ENCODE measurements at regions not wholly inside any gene's neighbourhood (a gene's known extent, or its start where the extent isn't known, plus 50 kb on each side); places are given as distances from the start of the nearest gene placed in this dataset.

DNA sequence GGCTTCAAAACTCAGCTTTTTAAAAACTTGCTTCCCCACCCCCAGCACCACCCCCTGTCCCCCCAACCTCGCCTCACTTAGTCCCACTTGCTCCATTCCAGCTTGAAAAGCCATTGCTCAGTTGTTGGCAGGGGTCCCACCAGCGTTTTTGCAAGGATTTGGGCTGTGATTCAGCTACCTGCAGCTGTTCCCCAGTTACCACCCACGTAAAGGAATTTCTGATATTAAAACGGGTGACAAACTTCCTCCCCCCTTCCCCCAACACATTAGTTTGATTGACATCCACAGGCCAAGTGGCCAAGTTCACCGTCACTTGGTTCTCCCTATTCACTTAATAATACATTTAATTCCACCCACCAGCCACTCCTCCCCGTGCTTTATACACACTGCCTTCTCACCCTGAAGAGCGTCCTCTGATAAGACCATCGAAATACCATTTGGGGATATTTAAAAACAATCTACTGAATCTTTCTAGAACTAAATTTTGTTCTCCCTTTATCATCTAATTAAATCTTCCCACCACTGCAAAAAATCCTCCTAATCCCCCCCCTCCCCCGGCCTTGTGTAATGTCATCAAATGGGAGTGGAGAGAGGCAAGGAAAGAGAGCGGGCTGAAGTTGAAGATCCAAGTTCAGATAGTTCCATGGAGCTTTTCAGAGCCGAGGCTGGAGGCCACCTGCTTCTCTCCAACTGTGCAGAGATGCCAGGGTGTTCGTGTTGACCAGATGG lies 55.1 kb downstream of the SOX9 start:
- H3K27ac ChIP-seq (ENCODE audit: low read length): no peak overlapping the region

GRCh38 chr17:72176516-72176851 lies 55.7 kb downstream of the SOX9 start:
- H3K9me2 ChIP-seq (replicated peaks; ENCODE audit: insufficient read depth, low read length): no peaks in the 10 kb centered on the region
- no peaks in the 10 kb centered on the region for H3K79me2 ChIP-seq (ENCODE audit: low read length)
- H3K4me2 ChIP-seq (ENCODE audit: low read depth, low read length): no peak overlapping the region
- TF ChIP-seq EZH2 (optimal IDR thresholded peaks at IDR 0.05; ENCODE audit: low read depth, low read length) (no peak), EZH2phosphoT487 (IDR thresholded peaks at IDR 0.05; ENCODE audit: low read length) (no peak)
- TF ChIP-seq, protein P1, sequence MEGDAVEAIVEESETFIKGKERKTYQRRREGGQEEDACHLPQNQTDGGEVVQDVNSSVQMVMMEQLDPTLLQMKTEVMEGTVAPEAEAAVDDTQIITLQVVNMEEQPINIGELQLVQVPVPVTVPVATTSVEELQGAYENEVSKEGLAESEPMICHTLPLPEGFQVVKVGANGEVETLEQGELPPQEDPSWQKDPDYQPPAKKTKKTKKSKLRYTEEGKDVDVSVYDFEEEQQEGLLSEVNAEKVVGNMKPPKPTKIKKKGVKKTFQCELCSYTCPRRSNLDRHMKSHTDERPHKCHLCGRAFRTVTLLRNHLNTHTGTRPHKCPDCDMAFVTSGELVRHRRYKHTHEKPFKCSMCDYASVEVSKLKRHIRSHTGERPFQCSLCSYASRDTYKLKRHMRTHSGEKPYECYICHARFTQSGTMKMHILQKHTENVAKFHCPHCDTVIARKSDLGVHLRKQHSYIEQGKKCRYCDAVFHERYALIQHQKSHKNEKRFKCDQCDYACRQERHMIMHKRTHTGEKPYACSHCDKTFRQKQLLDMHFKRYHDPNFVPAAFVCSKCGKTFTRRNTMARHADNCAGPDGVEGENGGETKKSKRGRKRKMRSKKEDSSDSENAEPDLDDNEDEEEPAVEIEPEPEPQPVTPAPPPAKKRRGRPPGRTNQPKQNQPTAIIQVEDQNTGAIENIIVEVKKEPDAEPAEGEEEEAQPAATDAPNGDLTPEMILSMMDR (IDR thresholded peaks at IDR 0.05; ENCODE audit: low read length): no peak
- no peak for DNase-seq
- no peaks in the 10 kb centered on the region for H3K36me3 ChIP-seq (replicated peaks; ENCODE audit: insufficient read depth, low read length)
- no peak overlapping the region for H2AFZ ChIP-seq (ENCODE audit: low read length)
- no peak overlapping the region for H3K27ac ChIP-seq (ENCODE audit: low read length)
- H3K4me3 ChIP-seq (ENCODE audit: low read length): no peak overlapping the region
- no peaks in the 10 kb centered on the region for H3K27me3 ChIP-seq (replicated peaks; ENCODE audit: insufficient read depth, low read length)
- H3K4me1 ChIP-seq (ENCODE audit: low read length): no peaks in the 10 kb centered on the region
- H3K9me3 ChIP-seq (replicated peaks; ENCODE audit: insufficient read depth, low read length): no peaks in the 10 kb centered on the region
- no peak overlapping the region for H3K9ac ChIP-seq (ENCODE audit: low read length)
- H3F3A ChIP-seq (ENCODE audit: insufficient read depth, low read length): no peaks in the 10 kb centered on the region
- H4K20me1 ChIP-seq (ENCODE audit: insufficient read depth, low read length): no peaks in the 10 kb centered on the region

More for the DNA sequence above, 55.1 kb downstream of the SOX9 start:
- Histone ChIP-seq H3K9me2 (replicated peaks; ENCODE audit: insufficient read depth, low read length) (no peaks in the 10 kb centered on the region), H3F3A (ENCODE audit: insufficient read depth, low read length) (no peaks in the 10 kb centered on the region), H3K9me3 (replicated peaks; ENCODE audit: insufficient read depth, low read length) (no peaks in the 10 kb centered on the region), H2AFZ (ENCODE audit: low read length) (no peak overlapping the region), H3K27me3 (replicated peaks; ENCODE audit: insufficient read depth, low read length) (no peaks in the 10 kb centered on the region), H3K79me2 (ENCODE audit: low read length) (no peaks in the 10 kb centered on the region), H3K36me3 (replicated peaks; ENCODE audit: insufficient read depth, low read length) (no peaks in the 10 kb centered on the region), H3K9ac (ENCODE audit: low read length) (no peak overlapping the region), H4K20me1 (ENCODE audit: insufficient read depth, low read length) (no peaks in the 10 kb centered on the region), H3K4me2 (ENCODE audit: low read depth, low read length) (no peak overlapping the region), H3K4me1 (ENCODE audit: low read length) (no peaks in the 10 kb centered on the region), H3K4me3 (ENCODE audit: low read length) (no peak overlapping the region)
- TF ChIP-seq EZH2 (optimal IDR thresholded peaks at IDR 0.05; ENCODE audit: low read depth, low read length): no peak
- TF ChIP-seq, protein P1 (IDR thresholded peaks at IDR 0.05; ENCODE audit: low read length): no peak
- no peak for TF ChIP-seq EZH2phosphoT487 (IDR thresholded peaks at IDR 0.05; ENCODE audit: low read length)
- no peak for DNase-seq

- H3K9me3 ChIP-seq (replicated peaks; ENCODE audit: insufficient read depth, low read length): no peaks in the 10 kb centered on the region
- H3F3A ChIP-seq (ENCODE audit: insufficient read depth, low read length): no peaks in the 10 kb centered on the region
- H3K4me1 ChIP-seq (ENCODE audit: low read length): no peaks in the 10 kb centered on the region
- no peak overlapping the region for H2AFZ ChIP-seq (ENCODE audit: low read length)
- H3K4me2 ChIP-seq (ENCODE audit: low read depth, low read length): no peak overlapping the region
- H3K36me3 ChIP-seq (replicated peaks; ENCODE audit: insufficient read depth, low read length): no peaks in the 10 kb centered on the region
- H3K27ac ChIP-seq (ENCODE audit: low read length): no peak overlapping the region
- no peaks in the 10 kb centered on the region for H4K20me1 ChIP-seq (ENCODE audit: insufficient read depth, low read length)
- no peak overlapping the region for H3K4me3 ChIP-seq (ENCODE audit: low read length)
- DNase-seq: no peak
- no peaks in the 10 kb centered on the region for H3K27me3 ChIP-seq (replicated peaks; ENCODE audit: insufficient read depth, low read length)
- TF ChIP-seq, protein P1 (IDR thresholded peaks at IDR 0.05; ENCODE audit: low read length): no peak
- TF ChIP-seq EZH2 (optimal IDR thresholded peaks at IDR 0.05; ENCODE audit: low read depth, low read length) (no peak), EZH2phosphoT487 (IDR thresholded peaks at IDR 0.05; ENCODE audit: low read length) (no peak)
- no peak overlapping the region for H3K9ac ChIP-seq (ENCODE audit: low read length)
- no peaks in the 10 kb centered on the region for H3K9me2 ChIP-seq (replicated peaks; ENCODE audit: insufficient read depth, low read length)
- no peaks in the 10 kb centered on the region for H3K79me2 ChIP-seq (ENCODE audit: low read length)
Observed at GRCh38 chr17:72176951-72177660, 56.3 kb downstream of the SOX9 start.
